ENCODE measurements at regions not wholly inside any gene's neighbourhood (a gene's known extent, or its start where the extent isn't known, plus 50 kb on each side); places are given as distances from the start of the nearest gene placed in this dataset.

- TF ChIP-seq ATF3 (IDR thresholded peaks at IDR 0.05) (no peak), EZH2 (IDR thresholded peaks at IDR 0.05) (no peak), REST (IDR thresholded peaks at IDR 0.05; ENCODE audit: low read depth) (no peak), POLR2A (IDR thresholded peaks at IDR 0.05; ENCODE audit: borderline replicate concordance, extremely low read depth, insufficient read depth, insufficient read length) (no peak), CEBPB (IDR thresholded peaks at IDR 0.05; ENCODE audit: low read depth) (no peak), JUND (IDR thresholded peaks at IDR 0.05) (no peak)
These were observed 285.8 kb upstream of the GADL1 start (continued) for GRCh38 chr3:31180274-31180673.

- Histone ChIP-seq H3K9me2 (ENCODE audit: insufficient read depth) (no peaks in the 10 kb centered on the region), H3K79me2 (ENCODE audit: insufficient read depth, low read length) (no peaks in the 10 kb centered on the region), H3K27ac (ENCODE audit: low read depth, low read length) (no peak overlapping the region), H2AFZ (ENCODE audit: low read depth, low read length, poor library complexity, severe bottlenecking) (no peak overlapping the region), H4K20me1 (ENCODE audit: insufficient read depth) (no peaks in the 10 kb centered on the region), H3K36me3 (ENCODE audit: control insufficient read depth in 1 of 2, insufficient read depth in 2 of 2, low read length in 2 of 2) (no peaks in the 10 kb centered on the region), H3K9ac (ENCODE audit: low read length) (no peak overlapping the region), H3K4me3 (replicated peaks in 1 of 2; ENCODE audit: low read depth in 1 of 2, low read length in 2 of 2) (no peak overlapping the region), H3K4me2 (ENCODE audit: low read length) (no peak overlapping the region), H3K9me3 (ENCODE audit: control insufficient read depth in 1 of 2, insufficient read depth in 1 of 2, low read depth in 1 of 2, low read length in 2 of 2) (no peaks in the 10 kb centered on the region), H3K4me1 (ENCODE audit: control insufficient read depth in 1 of 2, insufficient read depth in 2 of 2, low read length in 2 of 2) (no peaks in the 10 kb centered on the region), H3K27me3 (ENCODE audit: insufficient read depth, low read length) (no peaks in the 10 kb centered on the region)
- POLR2A ChIA-PET, result no interaction called here
- DNase-seq (ENCODE audit: low read depth, low spot score), result no peak
- CTCF ChIA-PET, result no interaction called here
- no peak for ATAC-seq
- RAD21 ChIA-PET (ENCODE audit: low non-redundant PET in 1 of 2, low total read pairs in 2 of 2, uncharacterized antibody in 2 of 2, unreplicated experiment in 2 of 2), result no interaction called here
- no TSS peak for BruUV-seq (replicated peaks)
- no peak for TF ChIP-seq TCF7L2 (IDR thresholded peaks at IDR 0.05; ENCODE audit: borderline replicate concordance, extremely low read depth, insufficient read depth, insufficient read length)
- TF ChIP-seq POLR2A (IDR thresholded peaks at IDR 0.05; ENCODE audit: borderline replicate concordance, extremely low read depth, insufficient read depth, insufficient read length), result no peak
- no peak for TF ChIP-seq EGR1 (IDR thresholded peaks at IDR 0.05; ENCODE audit: low read depth)
- TF ChIP-seq ELF1 (IDR thresholded peaks at IDR 0.05; ENCODE audit: borderline replicate concordance, low read depth), result no peak
- intact Hi-C loops (cut with micrococcal nuclease), result no loop called here
These were observed 287.2 kb upstream of the GADL1 start for GRCh38 chr3:31181661-31182060.

Measured in HCT116 (cell line).